ENCODE measurements at regions not wholly inside any gene's neighbourhood (a gene's known extent, or its start where the extent isn't known, plus 50 kb on each side); places are given as distances from the start of the nearest gene placed in this dataset.

- Histone ChIP-seq H3K36me3 (no peaks in the 10 kb centered on the region), H3K4me1 (no peaks in the 10 kb centered on the region), H3K27me3 (no peaks in the 10 kb centered on the region), H3K4me3 (no peak overlapping the region), H3K27ac (no peak overlapping the region), H3K9me3 (no peaks in the 10 kb centered on the region)
- DNase-seq: no peak
- WGBS, 2 donors: 47 to 71% methylated on average over 2 of the region's 2 CpGs
- TF ChIP-seq POLR2AphosphoS5 (IDR thresholded peaks at IDR 0.05) (no peak), EP300 (IDR thresholded peaks at IDR 0.05) (no peak), POLR2A (IDR thresholded peaks at IDR 0.05) (no peak), CTCF (IDR thresholded peaks at IDR 0.05) (no peak)
- no peak for ATAC-seq (ENCODE audit: low FRiP score in 2 of 2)
Measured at GRCh38 chr18:41131050-41131449, 824.0 kb upstream of the PIK3C3 start.

GRCh38 chr18:41128545-41128944 is 826.5 kb upstream of the PIK3C3 start:
- TF ChIP-seq CTCF (IDR thresholded peaks at IDR 0.05): no peak
- TF ChIP-seq EP300 (IDR thresholded peaks at IDR 0.05): no peak
- TF ChIP-seq POLR2A (IDR thresholded peaks at IDR 0.05): no peak
- no peak for TF ChIP-seq POLR2AphosphoS5 (IDR thresholded peaks at IDR 0.05)
- no peak for ATAC-seq (ENCODE audit: low FRiP score in 2 of 2)

GRCh38 chr18:41128126-41128525 is 826.9 kb upstream of the PIK3C3 start:
- Histone ChIP-seq H3K27me3 (no peaks in the 10 kb centered on the region), H3K27ac (no peak overlapping the region), H3K4me3 (no peak overlapping the region), H3K9me3 (no peaks in the 10 kb centered on the region), H3K36me3 (no peaks in the 10 kb centered on the region), H3K4me1 (no peaks in the 10 kb centered on the region)
- no peak for DNase-seq
- TF ChIP-seq POLR2A (IDR thresholded peaks at IDR 0.05): no peak
- no peak for TF ChIP-seq POLR2AphosphoS5 (IDR thresholded peaks at IDR 0.05)
- no peak for TF ChIP-seq CTCF (IDR thresholded peaks at IDR 0.05)
- no peak for TF ChIP-seq EP300 (IDR thresholded peaks at IDR 0.05)
- no peak for ATAC-seq (ENCODE audit: low FRiP score in 2 of 2)

More at GRCh38 chr18:41128545-41128944, 826.5 kb upstream of the PIK3C3 start:
- H3K27me3 ChIP-seq: no peaks in the 10 kb centered on the region
- no peak for DNase-seq
- no peaks in the 10 kb centered on the region for H3K9me3 ChIP-seq
- 73 to 81% methylated on average over 3 of the region's 3 CpGs for WGBS, 2 donors
- no peak overlapping the region for H3K27ac ChIP-seq
- H3K4me1 ChIP-seq: no peaks in the 10 kb centered on the region
- no peaks in the 10 kb centered on the region for H3K36me3 ChIP-seq
- no peak overlapping the region for H3K4me3 ChIP-seq

GRCh38 chr18:41126541-41127235 is 828.3 kb upstream of the PIK3C3 start:
- no peak for ATAC-seq (ENCODE audit: low FRiP score in 2 of 2)
- no peak for DNase-seq
- WGBS, 2 donors: 67 to 74% methylated on average over 2 of the region's 2 CpGs
- Histone ChIP-seq H3K36me3 (no peaks in the 10 kb centered on the region), H3K4me3 (no peak overlapping the region), H3K27me3 (no peaks in the 10 kb centered on the region), H3K27ac (no peak overlapping the region), H3K4me1 (no peaks in the 10 kb centered on the region), H3K9me3 (no peaks in the 10 kb centered on the region)
- TF ChIP-seq POLR2A (IDR thresholded peaks at IDR 0.05) (no peak), POLR2AphosphoS5 (IDR thresholded peaks at IDR 0.05) (no peak), EP300 (IDR thresholded peaks at IDR 0.05) (no peak), CTCF (IDR thresholded peaks at IDR 0.05) (no peak)
